ENCODE measurements at regions not wholly inside any gene's neighbourhood (a gene's known extent, or its start where the extent isn't known, plus 50 kb on each side); places are given as distances from the start of the nearest gene placed in this dataset.

GRCh38 chr1:157291083-157291482 lies 152.9 kb upstream of the ETV3 start:
- DNase-seq (no peak), ATAC-seq (no peak)
- Histone ChIP-seq H3K4me3 (no peak overlapping the region), H3K36me3 (no peaks in the 10 kb centered on the region), H3K4me1 (no peaks in the 10 kb centered on the region), H3K27ac (no peak overlapping the region), H3K9me3 (no peaks in the 10 kb centered on the region), H3K27me3 (peaks cover 0 to 29% (median 11%) of the 10 kb centered on the region in 7 donors)
- intact Hi-C loops (cut with DNase I): no loop called here
- TF ChIP-seq CTCF (IDR thresholded peaks at IDR 0.05): no peak
- 55% methylated on average over 2 of the region's 2 CpGs for WGBS, 2 donors

DNA sequence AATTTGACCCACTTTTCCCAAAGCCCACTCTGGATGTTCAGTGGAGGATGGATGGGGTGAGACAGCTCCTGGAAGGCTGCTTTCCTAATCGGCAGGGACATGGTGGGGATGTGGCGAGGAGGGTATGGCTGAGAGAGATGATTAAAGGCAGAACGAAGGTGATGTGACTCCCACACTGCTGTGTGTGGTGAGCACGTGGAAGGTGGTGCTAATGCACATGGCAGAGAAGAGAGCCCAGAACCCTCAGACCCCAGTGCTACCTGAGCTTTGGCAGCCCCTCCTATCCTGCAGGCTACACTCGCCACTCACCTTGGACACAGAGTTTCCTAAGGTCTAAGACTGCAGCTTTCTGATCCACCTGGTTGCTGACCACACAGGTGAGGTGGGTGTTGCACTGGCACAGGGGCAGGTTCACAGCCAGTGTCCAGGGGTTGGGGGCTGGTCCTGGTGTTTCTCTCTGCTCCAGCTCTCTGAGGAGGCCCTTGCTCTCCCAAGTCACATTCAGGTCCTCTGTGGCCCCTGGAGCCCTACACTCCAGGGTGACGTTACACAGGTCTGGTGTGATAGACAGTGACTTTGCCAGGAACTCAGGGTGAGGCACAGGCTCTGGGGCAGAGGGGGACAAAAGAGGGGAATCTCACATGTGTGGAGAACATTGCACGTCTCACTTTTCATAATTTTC lies 151.4 kb upstream of the ETV3 start:
- 61 to 69% methylated on average over 7 of the region's 7 CpGs for WGBS, 2 donors
- H3K9me3 ChIP-seq: no peaks in the 10 kb centered on the region
- H3K4me3 ChIP-seq: no peak overlapping the region
- H3K27me3 ChIP-seq: peaks cover 0 to 34% (median 11%) of the 10 kb centered on the region in 7 donors
- H3K27ac ChIP-seq: no peak overlapping the region
- intact Hi-C loops (cut with DNase I): no loop called here
- no peaks in the 10 kb centered on the region for H3K4me1 ChIP-seq
- no peaks in the 10 kb centered on the region for H3K36me3 ChIP-seq
- TF ChIP-seq CTCF (IDR thresholded peaks at IDR 0.05): no peak
- no peak for ATAC-seq
- no peak for DNase-seq

DNA sequence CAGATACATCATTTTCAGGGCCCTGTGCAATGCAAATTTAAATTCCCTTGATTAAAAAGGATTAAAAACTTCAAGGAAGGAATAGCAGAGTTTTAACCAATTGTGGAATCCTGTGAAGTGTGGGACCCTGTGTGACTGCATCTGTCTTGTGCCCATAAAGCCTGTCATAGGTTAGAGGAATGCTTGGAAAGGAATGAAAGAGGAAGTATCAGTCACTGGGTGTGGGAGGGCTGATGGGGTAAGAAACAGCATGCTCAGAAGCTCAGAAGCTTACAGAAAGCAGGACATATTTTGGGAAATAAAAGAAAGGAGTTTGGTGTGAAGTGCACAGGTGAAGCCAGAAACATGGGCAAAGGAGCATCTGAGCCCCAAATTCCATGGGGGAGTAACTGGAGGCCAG lies 150.8 kb upstream of the ETV3 start:
- intact Hi-C loops (cut with DNase I): no loop called here

GRCh38 chr1:157288492-157288891 lies 150.3 kb upstream of the ETV3 start:
- ATAC-seq (no peak), DNase-seq (no peak)
- H3K4me1 ChIP-seq: no peaks in the 10 kb centered on the region
- intact Hi-C loops (cut with DNase I): no loop called here
- no peak overlapping the region for H3K27ac ChIP-seq
- no peaks in the 10 kb centered on the region for H3K9me3 ChIP-seq
- no peaks in the 10 kb centered on the region for H3K36me3 ChIP-seq
- H3K27me3 ChIP-seq: peaks cover 0 to 36% (median 8%) of the 10 kb centered on the region in 7 donors
- TF ChIP-seq CTCF (IDR thresholded peaks at IDR 0.05): no peak
- H3K4me3 ChIP-seq: no peak overlapping the region
- 58 to 59% methylated on average over 4 of the region's 4 CpGs for WGBS, 2 donors

More for the DNA sequence above, 150.8 kb upstream of the ETV3 start:
- no peak overlapping the region for H3K4me3 ChIP-seq
- DNase-seq (no peak), ATAC-seq (no peak)
- peaks cover 0 to 34% (median 11%) of the 10 kb centered on the region in 7 donors for H3K27me3 ChIP-seq
- no peak overlapping the region for H3K27ac ChIP-seq
- H3K4me1 ChIP-seq: no peaks in the 10 kb centered on the region
- no peak for TF ChIP-seq CTCF (IDR thresholded peaks at IDR 0.05)
- H3K36me3 ChIP-seq: no peaks in the 10 kb centered on the region
- no peaks in the 10 kb centered on the region for H3K9me3 ChIP-seq
